RWPE1 (cell line): ENCODE measurements at regions not wholly inside any gene's neighbourhood (a gene's known extent, or its start where the extent isn't known, plus 50 kb on each side); places are given as distances from the start of the nearest gene placed in this dataset.

Experiments used
- CTCF ChIA-PET: fragments of 350-600 bp; sonication (Branson Sonifier 250); formaldehyde crosslinking; extraction: SDS; loops from one replicate; lab custom pipeline; 2021; lab: Yijun Ruan, JAX
- POLR2A ChIA-PET: fragments of 400-600 bp; formaldehyde crosslinking; extraction: SDS; loops from one replicate; lab custom pipeline; 2020; ENCODE audit warnings: antibody characterized with exemption; ENCODE audit not compliant: low non-redundant PET; lab: Yijun Ruan, JAX
- DNase-seq: peaks from one replicate; pipeline ENCODE4 v3.0.0; 2012; ENCODE audit warnings: low spot score
- H3K27ac ChIP-seq: fragments of 450-650 bp; 2 replicates; pipeline ENCODE4 v1.5.1; 2017
- TF ChIP-seq, protein P1 (sequence below): fragments of 450-650 bp; conservative IDR thresholded peaks from 2 replicates; pipeline ENCODE4 v1.5.1; 2017; ENCODE audit warnings: low read depth, mild to moderate bottlenecking

- no peak overlapping the region for H3K27ac ChIP-seq
- TF ChIP-seq, protein P1, sequence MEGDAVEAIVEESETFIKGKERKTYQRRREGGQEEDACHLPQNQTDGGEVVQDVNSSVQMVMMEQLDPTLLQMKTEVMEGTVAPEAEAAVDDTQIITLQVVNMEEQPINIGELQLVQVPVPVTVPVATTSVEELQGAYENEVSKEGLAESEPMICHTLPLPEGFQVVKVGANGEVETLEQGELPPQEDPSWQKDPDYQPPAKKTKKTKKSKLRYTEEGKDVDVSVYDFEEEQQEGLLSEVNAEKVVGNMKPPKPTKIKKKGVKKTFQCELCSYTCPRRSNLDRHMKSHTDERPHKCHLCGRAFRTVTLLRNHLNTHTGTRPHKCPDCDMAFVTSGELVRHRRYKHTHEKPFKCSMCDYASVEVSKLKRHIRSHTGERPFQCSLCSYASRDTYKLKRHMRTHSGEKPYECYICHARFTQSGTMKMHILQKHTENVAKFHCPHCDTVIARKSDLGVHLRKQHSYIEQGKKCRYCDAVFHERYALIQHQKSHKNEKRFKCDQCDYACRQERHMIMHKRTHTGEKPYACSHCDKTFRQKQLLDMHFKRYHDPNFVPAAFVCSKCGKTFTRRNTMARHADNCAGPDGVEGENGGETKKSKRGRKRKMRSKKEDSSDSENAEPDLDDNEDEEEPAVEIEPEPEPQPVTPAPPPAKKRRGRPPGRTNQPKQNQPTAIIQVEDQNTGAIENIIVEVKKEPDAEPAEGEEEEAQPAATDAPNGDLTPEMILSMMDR, result no peak
- peak; percentile 16 for DNase-seq
- ChIA-PET POLR2A (no interaction called here), CTCF (no interaction called here)
Measured at GRCh38 chr18:75915941-75916623, 488.6 kb upstream of the SMIM21 start.

- POLR2A ChIA-PET, result no interaction called here
- no peak overlapping the region for H3K27ac ChIP-seq
- TF ChIP-seq, protein P1, result no peak
- CTCF ChIA-PET, result no interaction called here
- no peak for DNase-seq
Measured at GRCh38 chr18:75912829-75913228, 485.3 kb upstream of the SMIM21 start.

DNA sequence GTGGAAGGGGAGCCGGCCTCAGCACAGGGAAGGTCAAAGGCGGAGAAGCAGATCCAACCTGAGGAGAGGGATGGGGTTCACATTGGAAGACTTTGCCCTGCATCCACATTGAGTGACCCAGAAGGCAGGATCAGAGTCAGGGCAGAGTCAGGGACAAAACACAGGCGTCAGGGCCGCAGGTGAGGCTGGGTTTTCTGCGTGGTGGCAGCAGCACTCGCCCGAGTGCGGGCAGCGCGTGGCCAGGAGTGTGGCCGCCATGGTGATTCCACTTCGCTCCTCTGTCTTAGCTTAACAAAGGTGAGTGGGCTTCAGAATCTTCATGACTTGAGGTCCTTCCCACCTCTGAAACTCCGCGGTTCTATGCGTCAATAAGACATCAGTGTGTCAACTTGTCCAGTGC lies 476.9 kb upstream of the SMIM21 start:
- TF ChIP-seq, protein P1, result no peak
- DNase-seq, result no peak
- POLR2A ChIA-PET, result no interaction called here
- CTCF ChIA-PET, result no interaction called here
- no peak overlapping the region for H3K27ac ChIP-seq

- no peak overlapping the region for H3K27ac ChIP-seq
- TF ChIP-seq, protein P1, result no peak
- DNase-seq, result no peak
- ChIA-PET CTCF (no interaction called here), POLR2A (no interaction called here)
Measured at GRCh38 chr18:75898651-75899050, 471.1 kb upstream of the SMIM21 start.

DNA sequence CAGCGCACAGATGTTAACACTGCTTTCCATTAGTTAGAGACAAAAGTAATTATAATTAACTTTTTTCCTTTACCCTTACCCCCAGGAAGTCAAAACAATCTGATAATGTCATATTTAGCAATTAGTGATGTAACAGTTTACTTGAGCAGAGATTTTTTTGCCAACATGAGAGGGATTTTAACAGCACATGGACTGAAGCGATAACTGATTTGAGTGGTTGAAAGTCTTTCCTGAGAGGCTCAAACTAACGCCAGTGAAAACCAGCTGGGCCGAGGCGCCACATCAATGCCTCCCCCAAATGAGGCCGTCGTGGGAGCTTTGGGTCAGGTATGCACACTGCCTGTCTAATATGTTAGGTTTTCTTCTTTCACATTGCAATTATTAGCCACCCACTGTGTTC lies 469.9 kb upstream of the SMIM21 start:
- POLR2A ChIA-PET, result no interaction called here
- H3K27ac ChIP-seq, result no peak overlapping the region
- DNase-seq, result no peak
- TF ChIP-seq, protein P1, result no peak
- CTCF ChIA-PET, result interaction anchor here (0.6 kb wide), 1 partner anchor 120 kb away, joined by 4 read pairs; no protein-coding TSS in a partner anchor

GRCh38 chr18:75896865-75897264 lies 469.4 kb upstream of the SMIM21 start:
- ChIA-PET CTCF (interaction anchor here (0.6 kb wide), 1 partner anchor 120 kb away, joined by 4 read pairs; no protein-coding TSS in a partner anchor), POLR2A (no interaction called here)
- no peak overlapping the region for H3K27ac ChIP-seq
- TF ChIP-seq, protein P1, result no peak; the same call in 1 of the 2 replicates
- peak; percentile 26 for DNase-seq
